DND-41 (cell line): ENCODE measurements at regions not wholly inside any gene's neighbourhood (a gene's known extent, or its start where the extent isn't known, plus 50 kb on each side); places are given as distances from the start of the nearest gene placed in this dataset.

Source experiments
- EZH2 ChIP-seq: IDR thresholded peaks from 3 replicates; pipeline ENCODE4 v1.6.1; 2012; ENCODE audit warnings: borderline replicate concordance, low read depth, mild to moderate bottlenecking, moderate library complexity, low read length, inconsistent platforms; ENCODE audit not compliant: severe bottlenecking
- TF ChIP-seq, protein P1 (sequence below): IDR thresholded peaks from 2 replicates; pipeline ENCODE4 v1.5.1; 2012; ENCODE audit warnings: borderline replicate concordance, low read length, moderate library complexity, mild to moderate bottlenecking; ENCODE audit not compliant: poor library complexity, severe bottlenecking; ENCODE audit errors: extremely low read depth

DNA sequence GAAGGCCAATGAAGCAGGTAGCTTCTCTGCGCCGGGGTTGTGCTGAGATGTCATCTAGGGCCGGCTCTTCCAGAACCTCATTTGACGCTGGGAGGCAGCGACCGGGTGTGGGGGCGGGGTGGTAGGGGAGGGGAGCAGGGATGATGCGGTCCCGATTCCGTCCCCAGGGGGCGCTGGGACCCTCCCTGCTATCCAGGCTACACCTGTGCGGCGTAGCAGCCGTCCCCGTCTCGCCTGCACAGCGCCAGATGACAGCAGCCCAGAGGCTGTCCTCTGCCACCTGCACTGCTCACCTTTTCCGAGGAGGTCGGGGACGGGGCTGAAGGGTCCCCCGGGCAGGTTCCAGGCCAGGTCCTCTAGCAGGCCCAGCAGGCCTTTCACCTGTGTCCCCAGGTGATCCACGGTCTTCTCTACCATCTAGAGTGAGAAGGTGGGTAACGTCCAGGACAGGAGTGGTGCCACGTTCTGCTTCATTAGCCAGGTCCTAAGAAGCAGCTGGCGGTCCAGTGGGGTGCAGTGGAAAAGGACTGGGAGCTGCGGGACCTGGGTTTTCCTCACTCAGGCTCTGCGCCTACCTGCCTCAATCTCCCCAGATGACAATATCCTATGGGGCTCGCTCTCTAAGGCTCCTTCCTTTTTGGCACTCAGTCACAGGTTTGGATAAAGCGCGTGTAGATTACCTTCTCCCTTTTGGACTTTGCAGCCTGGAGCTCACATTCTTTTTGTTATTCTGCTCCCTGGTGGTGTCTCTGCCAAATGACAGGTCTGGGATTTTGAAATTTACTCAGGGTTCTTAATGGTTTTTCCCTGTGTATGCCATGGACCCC lies 56.0 kb upstream of the RAB6C start:
- TF ChIP-seq, protein P1, sequence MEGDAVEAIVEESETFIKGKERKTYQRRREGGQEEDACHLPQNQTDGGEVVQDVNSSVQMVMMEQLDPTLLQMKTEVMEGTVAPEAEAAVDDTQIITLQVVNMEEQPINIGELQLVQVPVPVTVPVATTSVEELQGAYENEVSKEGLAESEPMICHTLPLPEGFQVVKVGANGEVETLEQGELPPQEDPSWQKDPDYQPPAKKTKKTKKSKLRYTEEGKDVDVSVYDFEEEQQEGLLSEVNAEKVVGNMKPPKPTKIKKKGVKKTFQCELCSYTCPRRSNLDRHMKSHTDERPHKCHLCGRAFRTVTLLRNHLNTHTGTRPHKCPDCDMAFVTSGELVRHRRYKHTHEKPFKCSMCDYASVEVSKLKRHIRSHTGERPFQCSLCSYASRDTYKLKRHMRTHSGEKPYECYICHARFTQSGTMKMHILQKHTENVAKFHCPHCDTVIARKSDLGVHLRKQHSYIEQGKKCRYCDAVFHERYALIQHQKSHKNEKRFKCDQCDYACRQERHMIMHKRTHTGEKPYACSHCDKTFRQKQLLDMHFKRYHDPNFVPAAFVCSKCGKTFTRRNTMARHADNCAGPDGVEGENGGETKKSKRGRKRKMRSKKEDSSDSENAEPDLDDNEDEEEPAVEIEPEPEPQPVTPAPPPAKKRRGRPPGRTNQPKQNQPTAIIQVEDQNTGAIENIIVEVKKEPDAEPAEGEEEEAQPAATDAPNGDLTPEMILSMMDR: peak; percentile 60
- no peak for TF ChIP-seq EZH2
